ENCODE measurements at regions not wholly inside any gene's neighbourhood (a gene's known extent, or its start where the extent isn't known, plus 50 kb on each side); places are given as distances from the start of the nearest gene placed in this dataset.

- TF ChIP-seq TAF1 (IDR thresholded peaks at IDR 0.05; ENCODE audit: low read depth, low read length) = no peak
- no peak for TF ChIP-seq POLR2A (IDR thresholded peaks at IDR 0.05; ENCODE audit: low read depth, low read length)
- TF ChIP-seq POLR2AphosphoS5 (IDR thresholded peaks at IDR 0.05; ENCODE audit: low read depth, low read length) = no peak
- no peak for TF ChIP-seq SPI1 (IDR thresholded peaks at IDR 0.05; ENCODE audit: low read depth, low read length)
- TF ChIP-seq POU2F2 (IDR thresholded peaks at IDR 0.05; ENCODE audit: low read depth, low read length) = no peak
Measured at GRCh38 chr10:81027706-81028105, 490.0 kb downstream of the SH2D4B start.

Data from GM12891 (cell line).